Psoas muscle (tissue), 7 donors: ENCODE measurements at regions not wholly inside any gene's neighbourhood (a gene's known extent, or its start where the extent isn't known, plus 50 kb on each side); places are given as distances from the start of the nearest gene placed in this dataset.

Experiments used
- ATAC-seq, 4 donors: fragments of 200-7000 bp; cut with Tn5 transposase; one replicate each; pipeline ENCODE4 v1.9.1; 2020; ENCODE audit warnings: moderate library complexity in 3 of 4, mild to moderate bottlenecking in 2 of 4
- DNase-seq, 2 donors: peaks; one replicate each; pipeline ENCODE4 v3.0.0-alpha.2; 2020
- H3K27ac ChIP-seq: fragments of 200-600 bp; one replicate; pipeline ENCODE4 v1.8.0; 2022
- H3K27me3 ChIP-seq, 3 donors: fragments of 200-600 bp in 1 of 3; one replicate each; pipeline versions ENCODE4 v1.6.1 to v1.8.0; 2013 to 2022; ENCODE audit warnings: low read length in 2 of 3, mild to moderate bottlenecking in 2 of 3, moderate library complexity in 1 of 3; ENCODE audit not compliant: insufficient read depth in 3 of 3
- H3K36me3 ChIP-seq, 2 donors: fragments of 200-600 bp in 1 of 2; one replicate each; pipeline versions ENCODE4 v1.6.1 to v1.8.0; 2013 to 2022; ENCODE audit warnings: low read depth in 1 of 2, mild to moderate bottlenecking in 1 of 2, moderate library complexity in 1 of 2; ENCODE audit not compliant: insufficient read depth in 1 of 2
- H3K4me1 ChIP-seq: fragments of 200-600 bp; one replicate; pipeline ENCODE4 v1.8.0; 2022
- H3K4me3 ChIP-seq: fragments of 200-600 bp; one replicate; pipeline ENCODE4 v1.8.0; 2022; ENCODE audit warnings: mild to moderate bottlenecking
- H3K9me3 ChIP-seq: fragments of 200-600 bp; one replicate; pipeline ENCODE4 v1.8.0; 2022
- CTCF ChIP-seq: fragments of 200-600 bp; IDR thresholded peaks from one replicate; pipeline ENCODE4 v1.8.0; 2022; ENCODE audit warnings: antibody characterized with exemption
- WGBS, 3 donors: extraction: QIAGEN DNeasy Blood & Tissue Kit; methylation state at CpG; one replicate each; pipeline versions ENCODE4 v1.1.6 to v1.1.7; 2013; 5-methylcytosine and 5-hydroxymethylcytosine counted together
- intact Hi-C, 2 donors: fragments of 100-400 bp; cut with DNase I; formaldehyde crosslinking; loops; one replicate each; pipeline versions ENCODE4 v1.11.0 to v1.14.2; 2022
- donor health status: healthy with polysubstance abuse.
- donor health status: DM: no; HTN: no; CAD: no; lungs with moderate emphysema.
- donor health status: Bipolar disorder and iron deficiency.
- donor health status: healthy.
- donor health status: DM: yes; HTN: yes; CAD: no.
- donor health status: DM: no; HTN: no; CAD: no.
- donor health status: DM: yes; HTN: yes; CAD: no.

- Histone ChIP-seq H3K9me3 (no peaks in the 10 kb centered on the region), H3K4me3 (no peak overlapping the region), H3K36me3 (no peaks in the 10 kb centered on the region), H3K27me3 (peaks cover 0 to 6% (median 6%) of the 10 kb centered on the region in 3 donors), H3K4me1 (no peaks in the 10 kb centered on the region), H3K27ac (no peak overlapping the region)
- TF ChIP-seq CTCF, result no peak
- intact Hi-C loops, result no loop called here
- ATAC-seq, result no peak
- WGBS, 3 donors, result 88 to 92% (median 88%) methylated on average over 13 of the region's 13 CpGs
- no peak for DNase-seq
Measured at GRCh38 chr1:5597171-5597850, 394.9 kb downstream of the NPHP4 start.

- Histone ChIP-seq H3K27me3 (peaks cover 0 to 6% (median 6%) of the 10 kb centered on the region in 3 donors), H3K4me3 (no peak overlapping the region), H3K4me1 (no peaks in the 10 kb centered on the region), H3K27ac (no peak overlapping the region), H3K36me3 (no peaks in the 10 kb centered on the region), H3K9me3 (no peaks in the 10 kb centered on the region)
- DNase-seq, result no peak
- intact Hi-C loops, result no loop called here
- WGBS, 3 donors, result 67 to 72% (median 69%) methylated on average over 8 of the region's 8 CpGs
- no peak for TF ChIP-seq CTCF
- ATAC-seq, result no peak
Measured at GRCh38 chr1:5596651-5597050, 395.6 kb downstream of the NPHP4 start.

- Histone ChIP-seq H3K4me3 (no peak overlapping the region), H3K36me3 (no peaks in the 10 kb centered on the region), H3K27me3 (peaks cover 0 to 6% (median 6%) of the 10 kb centered on the region in 3 donors), H3K9me3 (peaks cover 7% of the 10 kb centered on the region), H3K4me1 (no peaks in the 10 kb centered on the region), H3K27ac (no peak overlapping the region)
- DNase-seq, result no peak
- WGBS, 3 donors, result 78 to 80% (median 80%) methylated on average over 17 of the region's 17 CpGs
- TF ChIP-seq CTCF, result no peak
- ATAC-seq, result no peak
- intact Hi-C loops, result no loop called here
Measured at GRCh38 chr1:5595531-5596170, 396.6 kb downstream of the NPHP4 start.

DNA sequence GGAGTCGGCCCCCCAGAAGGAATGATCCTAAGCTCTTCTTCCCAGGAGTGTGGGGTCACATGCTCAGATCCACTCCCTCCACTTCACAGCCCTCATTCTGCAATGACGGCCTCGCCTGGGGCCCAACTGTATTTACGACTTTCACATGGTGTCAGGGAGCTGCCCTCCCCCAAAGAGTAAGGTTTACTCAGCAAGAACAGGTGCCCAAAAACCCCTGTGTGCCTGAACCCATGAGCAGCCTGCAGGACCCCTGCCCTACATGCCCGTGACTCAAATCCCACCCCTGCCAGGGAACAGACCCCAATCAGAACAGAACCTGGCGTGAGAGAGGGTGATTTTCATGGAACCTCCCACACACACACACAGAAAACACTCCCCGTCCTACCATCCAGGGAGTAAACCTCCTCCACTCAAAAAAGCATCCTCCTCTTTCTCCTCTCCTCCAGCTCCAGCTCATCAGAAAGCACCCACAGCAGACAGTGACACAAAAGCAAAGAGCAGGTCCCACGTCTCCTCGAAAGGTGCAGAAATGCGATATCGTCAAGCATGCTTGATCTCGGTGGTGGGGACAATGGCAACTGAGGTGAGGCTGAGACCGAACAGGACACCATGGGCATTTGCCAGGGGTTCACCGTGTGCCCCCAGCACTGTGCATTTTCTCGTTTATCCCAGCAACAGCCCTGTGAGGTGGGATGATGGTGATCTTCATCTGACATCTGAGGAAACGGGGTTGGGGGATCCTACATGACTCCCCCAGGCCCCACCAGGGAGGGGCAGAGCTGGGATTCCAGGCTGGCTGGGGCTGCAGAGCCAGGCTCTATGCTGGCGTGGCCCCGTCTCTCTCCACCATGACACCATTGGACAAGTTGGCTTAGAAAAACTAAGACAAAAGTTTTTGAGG, 397.9 kb downstream of the NPHP4 start:
- DNase-seq (no peak), ATAC-seq (no peak)
- 66 to 70% (median 69%) methylated on average over 18 of the region's 18 CpGs for whole genome bisulfite sequencing, 3 donors
- intact Hi-C loops, result no loop called here
- no peak for TF ChIP-seq CTCF
- H3K27ac ChIP-seq, result no peak overlapping the region
- H3K36me3 ChIP-seq, result no peaks in the 10 kb centered on the region
- peaks cover 7% of the 10 kb centered on the region for H3K9me3 ChIP-seq
- peaks cover 0 to 6% (median 6%) of the 10 kb centered on the region in 3 donors for H3K27me3 ChIP-seq
- H3K4me3 ChIP-seq, result no peak overlapping the region
- no peaks in the 10 kb centered on the region for H3K4me1 ChIP-seq
